ENCODE measurements at regions not wholly inside any gene's neighbourhood (a gene's known extent, or its start where the extent isn't known, plus 50 kb on each side); places are given as distances from the start of the nearest gene placed in this dataset.

- TF ChIP-seq CTCF (IDR thresholded peaks at IDR 0.05) = no peak
- TF ChIP-seq ZFX (IDR thresholded peaks at IDR 0.05; ENCODE audit: borderline replicate concordance) = no peak
Measured at GRCh38 chr5:60177596-60177995, 284.1 kb upstream of the PDE4D start.
